ENCODE measurements at regions not wholly inside any gene's neighbourhood (a gene's known extent, or its start where the extent isn't known, plus 50 kb on each side); places are given as distances from the start of the nearest gene placed in this dataset.

- in situ Hi-C loops (cut with MboI; ENCODE audit: low pct_ligation_motif_present in 1 of 4, low pct_unique_long_range_greater_than_20kb in 1 of 4, low sequenced_read_pairs in 3 of 4) (no loop called here), intact Hi-C loops (cut with DNase I; ENCODE audit: low total_unique reads) (no loop called here)
- DNase-seq, result no peak
- Histone ChIP-seq H3K4me1 (no peaks in the 10 kb centered on the region), H3K4me3 (no peak overlapping the region), H3K9me3 (no peaks in the 10 kb centered on the region), H3K27me3 (no peaks in the 10 kb centered on the region), H3K27ac (no peak overlapping the region), H3K36me3 (no peaks in the 10 kb centered on the region)
- TF ChIP-seq CTCF (IDR thresholded peaks at IDR 0.05), result no peak
- no peak for TF ChIP-seq POLR2A (IDR thresholded peaks at IDR 0.05)
- TF ChIP-seq POLR2AphosphoS5 (IDR thresholded peaks at IDR 0.05), result no peak
- 85% methylated on average over 2 of the region's 2 CpGs; no CpG with 5 or more reads in 1 of the 2 donors for WGBS, 2 donors (ENCODE audit: low coverage in 1 of 2)
These were observed 363.9 kb upstream of the ZNF507 start for GRCh38 chr19:31981545-31981944.

DNA sequence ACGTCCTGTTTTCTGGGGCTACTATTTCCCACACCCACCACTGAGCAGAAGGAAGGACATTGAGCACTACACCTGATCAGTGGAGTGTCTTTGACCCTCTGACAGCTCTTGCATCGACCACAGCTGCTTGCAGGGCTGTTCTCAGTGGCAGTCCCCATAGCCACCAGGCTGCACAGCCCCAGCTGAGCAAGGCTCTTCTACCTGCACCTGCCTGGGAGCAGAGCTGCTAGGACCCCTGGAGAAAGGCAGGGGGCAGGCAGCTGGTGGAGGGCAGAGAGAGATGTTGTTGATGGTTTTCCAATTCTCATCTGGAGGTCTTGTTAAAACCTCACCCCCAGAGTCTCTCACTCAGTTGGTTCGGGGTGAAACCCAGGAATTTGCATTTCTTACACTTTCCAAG, 361.8 kb upstream of the ZNF507 start:
- WGBS, 2 donors (ENCODE audit: low coverage in 1 of 2), result 58 to 80% methylated on average over 1 to 3 of the region's 3 CpGs
- in situ Hi-C loops (cut with MboI; ENCODE audit: low pct_ligation_motif_present in 1 of 4, low pct_unique_long_range_greater_than_20kb in 1 of 4, low sequenced_read_pairs in 3 of 4), result no loop called here
- no peaks in the 10 kb centered on the region for H3K4me1 ChIP-seq
- no peaks in the 10 kb centered on the region for H3K27me3 ChIP-seq
- TF ChIP-seq EP300 (IDR thresholded peaks at IDR 0.05; ENCODE audit: low read depth) (no peak), POLR2A (IDR thresholded peaks at IDR 0.05) (no peak), POLR2AphosphoS5 (IDR thresholded peaks at IDR 0.05) (no peak), CTCF (IDR thresholded peaks at IDR 0.05) (no peak)
- no peak overlapping the region for H3K27ac ChIP-seq
- intact Hi-C loops (cut with DNase I; ENCODE audit: low total_unique reads), result no loop called here
- no peak for DNase-seq
- H3K4me3 ChIP-seq, result no peak overlapping the region
- H3K9me3 ChIP-seq, result no peaks in the 10 kb centered on the region
- H3K36me3 ChIP-seq, result no peaks in the 10 kb centered on the region

GRCh38 chr19:31985001-31985605, 360.3 kb upstream of the ZNF507 start:
- no peak for TF ChIP-seq CTCF (IDR thresholded peaks at IDR 0.05)
- TF ChIP-seq POLR2A (IDR thresholded peaks at IDR 0.05), result no peak
- no peak for TF ChIP-seq POLR2AphosphoS5 (IDR thresholded peaks at IDR 0.05)
- no peak for TF ChIP-seq EP300 (IDR thresholded peaks at IDR 0.05; ENCODE audit: low read depth)

GRCh38 chr19:31986951-31987350, 358.5 kb upstream of the ZNF507 start:
- no peak for DNase-seq
- Histone ChIP-seq H3K4me1 (no peaks in the 10 kb centered on the region), H3K27me3 (no peaks in the 10 kb centered on the region), H3K27ac (no peak overlapping the region), H3K9me3 (no peaks in the 10 kb centered on the region), H3K4me3 (no peak overlapping the region), H3K36me3 (no peaks in the 10 kb centered on the region)
- WGBS, 2 donors (ENCODE audit: low coverage in 1 of 2), result 33 to 42% methylated on average over 1 of the region's 1 CpG
- TF ChIP-seq POLR2AphosphoS5 (IDR thresholded peaks at IDR 0.05) (no peak), EP300 (IDR thresholded peaks at IDR 0.05; ENCODE audit: low read depth) (no peak), CTCF (IDR thresholded peaks at IDR 0.05) (no peak), POLR2A (IDR thresholded peaks at IDR 0.05) (no peak)
- in situ Hi-C loops (cut with MboI; ENCODE audit: low pct_ligation_motif_present in 1 of 4, low pct_unique_long_range_greater_than_20kb in 1 of 4, low sequenced_read_pairs in 3 of 4), result no loop called here
- intact Hi-C loops (cut with DNase I; ENCODE audit: low total_unique reads), result no loop called here

More at GRCh38 chr19:31985001-31985605, 360.3 kb upstream of the ZNF507 start:
- intact Hi-C loops (cut with DNase I; ENCODE audit: low total_unique reads), result no loop called here
- Histone ChIP-seq H3K4me3 (no peak overlapping the region), H3K36me3 (no peaks in the 10 kb centered on the region), H3K9me3 (no peaks in the 10 kb centered on the region), H3K27ac (no peak overlapping the region), H3K4me1 (no peaks in the 10 kb centered on the region), H3K27me3 (no peaks in the 10 kb centered on the region)
- in situ Hi-C loops (cut with MboI; ENCODE audit: low pct_ligation_motif_present in 1 of 4, low pct_unique_long_range_greater_than_20kb in 1 of 4, low sequenced_read_pairs in 3 of 4), result no loop called here
- no peak for DNase-seq
- 86% methylated on average over 7 of the region's 7 CpGs; no CpG with 5 or more reads in 1 of the 2 donors for WGBS, 2 donors (ENCODE audit: low coverage in 1 of 2)

Measured in transverse colon (tissue), 4 donors.